H1 (cell line): ENCODE measurements at regions not wholly inside any gene's neighbourhood (a gene's known extent, or its start where the extent isn't known, plus 50 kb on each side); places are given as distances from the start of the nearest gene placed in this dataset.

Source experiments
- CTCF ChIA-PET: fragments of 300-600 bp; sonication (Branson Sonifier 250); formaldehyde crosslinking; loops from one replicate; lab custom pipeline; 2021; ENCODE audit not compliant: partially characterized antibody; lab: Charles Lee
- POLR2A ChIA-PET: fragments of 300-600 bp; sonication (Branson Sonifier 250); formaldehyde crosslinking; loops from one replicate; lab custom pipeline; 2021; ENCODE audit warnings: inconsistent platforms; ENCODE audit not compliant: partially characterized antibody; lab: Charles Lee
- DNase-seq, 2 experiments: peaks; one replicate each; pipeline versions ENCODE4 v3.0.0 to v3.0.0-alpha.2; 2010 to 2022; ENCODE audit warnings: low spot score in 2 of 2, low read depth in 1 of 2, mixed read lengths in 1 of 2
- FAIRE-seq: peaks from 2 replicates; lab custom pipeline; 2011; peaks lifted over from hg19 to GRCh38; lab: Jason Lieb, UNC
- H2AFZ ChIP-seq: 2 replicates; pipeline ENCODE4 v1.8.1; 2012; ENCODE audit warnings: low read length, inconsistent platforms
- H2AK5ac ChIP-seq: 2 replicates; pipeline ENCODE4 v1.6.1; 2013; ENCODE audit warnings: low read depth, low read length
- H2BK120ac ChIP-seq: replicated peaks from 2 replicates; pipeline ENCODE3; 2013; ENCODE audit warnings: low read depth, low read length, inconsistent platforms
- H2BK12ac ChIP-seq: 2 replicates; pipeline ENCODE4 v1.6.1; 2013; ENCODE audit warnings: low read depth, low read length
- H2BK15ac ChIP-seq: 2 replicates; pipeline ENCODE4 v1.6.1; 2013; ENCODE audit warnings: low read length
- H2BK20ac ChIP-seq: 2 replicates; pipeline ENCODE4 v1.6.1; 2013; ENCODE audit warnings: low read length
- H2BK5ac ChIP-seq: 2 replicates; pipeline ENCODE4 v1.6.1; 2013; ENCODE audit warnings: low read depth, low read length
- H3K14ac ChIP-seq: 2 replicates; pipeline ENCODE4 v1.6.1; 2013; ENCODE audit warnings: inconsistent platforms; ENCODE audit not compliant: insufficient read length
- H3K18ac ChIP-seq: 2 replicates; pipeline ENCODE4 v1.6.1; 2013; ENCODE audit warnings: low read length; ENCODE audit errors: extremely low read depth
- H3K23ac ChIP-seq: 2 replicates; pipeline ENCODE4 v1.6.1; 2013; ENCODE audit warnings: inconsistent platforms; ENCODE audit not compliant: insufficient read length
- H3K23me2 ChIP-seq: 2 replicates; pipeline ENCODE4 v1.6.1; 2013; ENCODE audit warnings: low read depth, low read length
- H3K27ac ChIP-seq: 2 replicates; pipeline ENCODE4 v1.6.1; 2011; ENCODE audit warnings: low read depth, low read length, inconsistent platforms
- H3K27me3 ChIP-seq, 4 experiments: replicated peaks in 1 of 4; 1 replicate in 1 of 4; 2 replicates in 3 of 4; pipeline versions ENCODE4 v1.6.1 to v1.8.1; 2011 to 2013; ENCODE audit warnings: low read length in 3 of 4, mild to moderate bottlenecking in 3 of 4, inconsistent platforms in 2 of 4, mixed read lengths in 2 of 4, moderate library complexity in 1 of 4; ENCODE audit not compliant: control insufficient read depth in 3 of 4, insufficient read depth in 3 of 4; ENCODE audit errors: extremely low read depth in 1 of 4
- H3K36me3 ChIP-seq, 4 experiments: 2 replicates each; pipeline versions ENCODE4 v1.6.1 to v1.8.1; 2011 to 2013; ENCODE audit warnings: mild to moderate bottlenecking in 4 of 4, low read length in 3 of 4, moderate library complexity in 2 of 4, control low read depth in 1 of 4, inconsistent platforms in 1 of 4; ENCODE audit not compliant: insufficient read depth in 4 of 4, control insufficient read depth in 2 of 4
- H3K4ac ChIP-seq: replicated peaks from 2 replicates; pipeline ENCODE3; 2013; ENCODE audit warnings: low read length, low read depth, mixed read lengths, inconsistent platforms; ENCODE audit not compliant: insufficient read length
- H3K4me1 ChIP-seq, 4 experiments: replicated peaks in 1 of 4; 1 replicate in 1 of 4; 2 replicates in 3 of 4; pipeline versions ENCODE4 v1.6.1 to v1.8.1; 2011 to 2013; ENCODE audit warnings: low read length in 3 of 4, inconsistent platforms in 2 of 4, mixed read lengths in 1 of 4; ENCODE audit not compliant: insufficient read depth in 4 of 4, control insufficient read depth in 3 of 4
- H3K4me2 ChIP-seq, 2 experiments: 2 replicates each; pipeline versions ENCODE4 v1.6.1 to v1.8.1; 2011 to 2013; ENCODE audit warnings: low read depth in 2 of 2, low read length in 2 of 2, control low read depth in 1 of 2, inconsistent platforms in 1 of 2, mild to moderate bottlenecking in 1 of 2; ENCODE audit not compliant: insufficient read depth in 1 of 2
- H3K4me3 ChIP-seq, 4 experiments: fragments of 200-600, 300-600 bp in 1 of 4; sonication (generic), shearing (Covaris generic), sonication (Bioruptor Twin) in 1 of 4; 2 replicates each; pipeline versions ENCODE4 v1.5.1 to v1.8.1; 2011 to 2016; ENCODE audit warnings: low read length in 4 of 4, low read depth in 3 of 4, control low read depth in 2 of 4, inconsistent platforms in 2 of 4, mild to moderate bottlenecking in 2 of 4, mixed read lengths in 1 of 4, moderate library complexity in 1 of 4; ENCODE audit not compliant: insufficient read depth in 2 of 4; ENCODE audit errors: extremely low read depth in 1 of 4
- H3K56ac ChIP-seq: replicated peaks from 2 replicates; pipeline ENCODE3; 2013; ENCODE audit warnings: low read depth, mild to moderate bottlenecking, mixed read lengths, low read length, inconsistent platforms; ENCODE audit not compliant: insufficient read length
- H3K79me1 ChIP-seq: 2 replicates; pipeline ENCODE4 v1.6.1; 2013; ENCODE audit warnings: low read depth, low read length, control low read depth
- H3K79me2 ChIP-seq, 2 experiments: 2 replicates each; pipeline versions ENCODE4 v1.6.1 to v1.8.1; 2012 to 2013; ENCODE audit warnings: low read length in 2 of 2, mild to moderate bottlenecking in 2 of 2, inconsistent platforms in 1 of 2; ENCODE audit not compliant: insufficient read depth in 2 of 2, control insufficient read depth in 1 of 2
- H3K9ac ChIP-seq, 4 experiments: replicated peaks in 1 of 4; 1 replicate in 1 of 4; 2 replicates in 3 of 4; pipeline versions ENCODE4 v1.6.1 to v1.8.1; 2011 to 2013; ENCODE audit warnings: low read depth in 3 of 4, low read length in 3 of 4, control low read depth in 2 of 4, mild to moderate bottlenecking in 2 of 4, moderate library complexity in 2 of 4, inconsistent platforms in 1 of 4; ENCODE audit errors: extremely low read depth in 1 of 4
- H3K9me3 ChIP-seq, 2 experiments: 2 replicates each; pipeline versions ENCODE4 v1.6.1 to v1.8.1; 2012 to 2013; ENCODE audit warnings: mild to moderate bottlenecking in 2 of 2, moderate library complexity in 2 of 2, control low read depth in 1 of 2, inconsistent platforms in 1 of 2, low read depth in 1 of 2, low read length in 1 of 2, mixed read lengths in 1 of 2; ENCODE audit not compliant: insufficient read depth in 2 of 2
- H4K20me1 ChIP-seq, 2 experiments: replicated peaks in 1 of 2; 2 replicates each; pipeline versions ENCODE3 to v1.8.1; 2011 to 2013; ENCODE audit warnings: inconsistent platforms in 2 of 2, low read length in 2 of 2, mild to moderate bottlenecking in 1 of 2; ENCODE audit not compliant: insufficient read depth in 2 of 2, control insufficient read depth in 1 of 2
- H4K5ac ChIP-seq: 2 replicates; pipeline ENCODE4 v1.6.1; 2013; ENCODE audit warnings: low read length, low read depth, mixed read lengths, inconsistent platforms; ENCODE audit not compliant: insufficient read length
- H4K8ac ChIP-seq: 2 replicates; pipeline ENCODE4 v1.8.0; 2013; ENCODE audit warnings: mild to moderate bottlenecking, moderate library complexity, low read length, inconsistent platforms; ENCODE audit not compliant: insufficient read depth; ENCODE audit errors: extremely low read depth
- H4K91ac ChIP-seq: replicated peaks from 2 replicates; pipeline ENCODE3; 2013; ENCODE audit warnings: low read length, mixed read lengths, inconsistent platforms; ENCODE audit not compliant: insufficient read length
- PHF8 ChIP-seq: fragments of 200-600 bp; sonication (generic); conservative IDR thresholded peaks from 2 replicates; pipeline ENCODE4 v1.7.1; 2012; ENCODE audit warnings: low read depth, mild to moderate bottlenecking, inconsistent platforms, low read length, moderate library complexity
- RBBP5 ChIP-seq: IDR thresholded peaks from 2 replicates; pipeline ENCODE4 v1.7.1; 2012; ENCODE audit warnings: low read depth, mild to moderate bottlenecking, inconsistent platforms, low read length, moderate library complexity, borderline replicate concordance
- RNF2 ChIP-seq: fragments of 200-900, 300-1000 bp; sonication (generic); IDR thresholded peaks from 2 replicates; pipeline ENCODE4 v1.7.1; 2016; ENCODE audit warnings: borderline replicate concordance, low read depth, mild to moderate bottlenecking, antibody characterized with exemption, low read length; ENCODE audit not compliant: poor library complexity, severe bottlenecking; ENCODE audit errors: missing control alignments
- TBP ChIP-seq: IDR thresholded peaks from 2 replicates; pipeline ENCODE4 v1.6.1; 2011; ENCODE audit warnings: low read depth, low read length, improper control_type of control experiment
- ZNF274 ChIP-seq: IDR thresholded peaks from 2 replicates; pipeline ENCODE4 v1.7.0; 2012; ENCODE audit warnings: low read length, borderline replicate concordance; ENCODE audit errors: extremely low read depth
- WGBS, 2 experiments: shearing (Covaris generic) in 1 of 2; methylation state at CpG; one replicate each; pipeline versions ENCODE4 v1.1.6 to v1.1.7; 2013 to 2015; ENCODE audit warnings: low lambda C conversion rate in 2 of 2, mixed read lengths in 2 of 2, inconsistent platforms in 1 of 2, low coverage in 1 of 2, missing lambda C conversion rate in 1 of 2; ENCODE audit not compliant: insufficient replicate concordance in 2 of 2, insufficient coverage in 1 of 2, insufficient read length in 1 of 2; ENCODE audit errors: extremely low coverage in 1 of 2, missing lambda C conversion rate in 1 of 2; 5-methylcytosine and 5-hydroxymethylcytosine counted together

- Histone ChIP-seq H4K91ac (peak overlapping the region; percentile 79), H4K8ac (no peak overlapping the region), H3K36me3 (no peaks in the 10 kb centered on the region), H2BK15ac (no peak overlapping the region), H2BK120ac (peak overlapping the region; percentile 83), H3K56ac (no peak overlapping the region), H3K79me1 (no peaks in the 10 kb centered on the region), H3K23me2 (no peaks in the 10 kb centered on the region), H2BK12ac (no peak overlapping the region; the same call in 1 of the 2 replicates), H2BK20ac (0 out of 2 replicates have a peak overlapping the region, but pooled peaks have one; percentile 0), H3K18ac (no peak overlapping the region), H3K23ac (no peak overlapping the region), H2BK5ac (peak overlapping the region; percentile 86; the same call in 1 of the 2 replicates), H3K4ac (peak overlapping the region; percentile 3), H3K9ac (no peak overlapping the region), H3K27me3 (no peaks in the 10 kb centered on the region), H3K4me3 (no peak overlapping the region), H3K4me2 (no peak overlapping the region; a peak in 1 of 4 replicates), H3K79me2 (no peaks in the 10 kb centered on the region), H4K20me1 (no peaks in the 10 kb centered on the region), H2AFZ (no peak overlapping the region), H3K9me3 (no peaks in the 10 kb centered on the region), H3K27ac (no peak overlapping the region), H2AK5ac (no peak overlapping the region; the same call in 1 of the 2 replicates), H3K14ac (no peak overlapping the region), H3K4me1 (peaks cover 0 to 8% (median 3%) of the 10 kb centered on the region in 4 experiments; a peak in 5 of 7 replicates), H4K5ac (no peak overlapping the region)
- CTCF ChIA-PET = no interaction called here
- 93% methylated on average over 1 of the region's 1 CpG; no CpG with 5 or more reads in 1 of the 2 experiments for WGBS, 2 experiments
- FAIRE-seq (no peak), DNase-seq (no peak)
- TF ChIP-seq TBP (no peak), ZNF274 (no peak), RNF2 (no peak), PHF8 (no peak), RBBP5 (no peak)
- POLR2A ChIA-PET = no interaction called here
These were observed 141.7 kb upstream of the NRXN3 start for GRCh38 chr14:78028471-78028870.
